ENCODE measurements at regions not wholly inside any gene's neighbourhood (a gene's known extent, or its start where the extent isn't known, plus 50 kb on each side); places are given as distances from the start of the nearest gene placed in this dataset.

- no peak overlapping the region for H3K27ac ChIP-seq
- no peak overlapping the region for H3K4me3 ChIP-seq
Measured at GRCh38 chr5:174281855-174282254, 236.3 kb downstream of the NSG2 start.

DNA sequence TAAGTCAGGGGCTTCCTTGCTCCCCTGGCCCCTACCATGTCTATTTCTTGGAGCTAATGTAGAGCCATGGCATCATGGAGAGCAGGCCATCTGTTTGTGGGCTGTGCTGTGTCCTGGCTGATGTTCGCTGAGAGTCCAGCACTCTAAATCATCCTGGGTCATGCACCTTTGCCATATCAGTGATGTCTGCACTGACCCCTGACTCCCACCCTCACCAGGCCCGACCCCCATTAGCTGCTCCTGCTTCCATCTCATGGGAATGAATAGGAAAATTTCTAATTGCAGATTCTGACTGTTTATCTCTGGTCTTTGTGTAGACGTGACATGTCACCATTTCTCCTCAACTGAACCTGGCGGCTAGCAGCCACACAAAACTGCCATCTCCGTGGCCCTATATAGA lies 236.9 kb downstream of the NSG2 start:
- Histone ChIP-seq H3K27ac (no peak overlapping the region), H3K4me3 (no peak overlapping the region)

- H3K4me3 ChIP-seq: no peak overlapping the region
- no peak overlapping the region for H3K27ac ChIP-seq
Measured at GRCh38 chr5:174283211-174284005, 237.9 kb downstream of the NSG2 start.

- Histone ChIP-seq H3K27ac (no peak overlapping the region), H3K4me3 (no peak overlapping the region)
Measured at GRCh38 chr5:174284873-174285272, 239.4 kb downstream of the NSG2 start.

DNA sequence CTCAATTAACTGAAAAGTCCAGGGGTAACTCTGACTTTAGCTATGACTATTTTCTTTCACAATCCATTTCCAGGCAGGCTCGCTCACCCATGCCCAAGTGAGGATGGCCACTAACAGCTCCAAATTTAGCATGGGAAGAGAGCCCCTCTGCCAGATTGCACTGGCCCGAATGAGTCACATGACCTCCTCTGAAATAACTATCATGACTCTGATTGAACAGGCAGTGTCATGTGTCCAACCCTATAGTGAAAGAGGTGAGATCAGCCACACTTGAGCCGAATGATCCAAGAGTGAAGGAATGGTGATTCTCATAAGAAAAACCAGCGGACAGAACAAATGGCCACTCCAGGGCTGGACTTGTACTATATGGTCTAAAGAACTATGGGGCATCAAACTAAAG lies 242.3 kb downstream of the NSG2 start:
- no peak overlapping the region for H3K4me3 ChIP-seq
- H3K27ac ChIP-seq: no peak overlapping the region

DNA sequence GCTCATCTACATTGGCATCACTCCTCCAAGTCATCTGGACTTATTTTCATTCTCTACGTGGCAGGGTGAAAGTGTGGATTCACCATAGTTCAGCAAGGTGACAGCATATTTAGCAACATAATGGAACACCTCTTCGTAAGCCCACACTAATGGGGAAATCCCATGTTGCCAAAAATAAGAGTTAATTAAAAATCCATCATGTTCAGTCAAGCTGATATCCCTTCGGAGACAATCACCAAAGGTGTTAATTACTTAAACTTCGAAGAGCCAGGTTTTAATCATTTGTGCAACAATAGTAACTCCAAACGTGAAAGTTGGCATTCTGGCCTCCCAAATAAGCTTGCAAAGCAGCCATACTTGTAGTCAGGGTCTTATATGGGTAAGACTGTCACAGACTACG lies 242.9 kb downstream of the NSG2 start:
- Histone ChIP-seq H3K4me3 (no peak overlapping the region), H3K27ac (no peak overlapping the region)

- no peak overlapping the region for H3K4me3 ChIP-seq
- H3K27ac ChIP-seq: no peak overlapping the region
Measured at GRCh38 chr5:174291162-174291561, 245.7 kb downstream of the NSG2 start.

DNA sequence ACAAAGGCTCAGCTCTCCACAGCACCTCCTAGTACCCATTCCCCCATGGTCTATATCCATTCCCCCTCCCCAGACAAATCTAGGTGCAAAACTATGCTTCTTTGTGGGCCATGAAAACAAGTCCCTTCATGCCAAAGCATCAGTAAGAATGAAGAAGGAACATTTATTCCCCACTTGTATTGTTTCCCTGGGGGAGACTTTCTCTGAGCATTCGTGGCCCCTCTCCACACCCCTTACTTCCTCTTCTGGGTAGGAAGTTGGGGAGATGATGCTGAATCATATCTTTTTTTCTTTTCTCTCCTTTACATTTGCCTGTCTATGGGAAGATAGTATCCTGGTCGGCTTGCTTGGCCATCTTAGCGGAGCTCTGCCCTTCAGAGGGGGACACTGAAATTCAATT lies 246.8 kb downstream of the NSG2 start:
- no peak overlapping the region for H3K4me3 ChIP-seq
- H3K27ac ChIP-seq: no peak overlapping the region

- Histone ChIP-seq H3K27ac (no peak overlapping the region), H3K4me3 (no peak overlapping the region)
Measured at GRCh38 chr5:174293006-174293405, 247.5 kb downstream of the NSG2 start.

DNA sequence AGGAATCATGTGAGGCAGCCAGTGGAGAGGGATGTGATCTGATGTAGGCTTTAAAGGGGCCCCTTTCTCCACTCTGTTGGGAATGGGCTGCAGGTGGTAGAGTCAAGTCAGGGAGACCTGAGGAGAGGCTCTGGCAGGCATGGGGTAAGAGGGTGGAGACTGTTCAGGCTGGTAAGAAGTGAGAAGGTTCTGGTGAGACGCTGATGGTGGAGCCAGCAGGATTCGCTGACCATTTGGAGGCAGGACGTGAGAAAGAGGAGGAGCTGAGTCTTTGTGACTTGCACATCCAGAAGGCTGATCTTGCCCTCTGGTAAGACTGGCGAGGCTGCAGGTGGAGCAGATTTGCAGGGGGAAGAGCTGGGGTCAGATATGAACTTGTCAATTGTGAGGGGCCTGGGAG lies 248.0 kb downstream of the NSG2 start:
- H3K4me3 ChIP-seq: no peak overlapping the region

DNA sequence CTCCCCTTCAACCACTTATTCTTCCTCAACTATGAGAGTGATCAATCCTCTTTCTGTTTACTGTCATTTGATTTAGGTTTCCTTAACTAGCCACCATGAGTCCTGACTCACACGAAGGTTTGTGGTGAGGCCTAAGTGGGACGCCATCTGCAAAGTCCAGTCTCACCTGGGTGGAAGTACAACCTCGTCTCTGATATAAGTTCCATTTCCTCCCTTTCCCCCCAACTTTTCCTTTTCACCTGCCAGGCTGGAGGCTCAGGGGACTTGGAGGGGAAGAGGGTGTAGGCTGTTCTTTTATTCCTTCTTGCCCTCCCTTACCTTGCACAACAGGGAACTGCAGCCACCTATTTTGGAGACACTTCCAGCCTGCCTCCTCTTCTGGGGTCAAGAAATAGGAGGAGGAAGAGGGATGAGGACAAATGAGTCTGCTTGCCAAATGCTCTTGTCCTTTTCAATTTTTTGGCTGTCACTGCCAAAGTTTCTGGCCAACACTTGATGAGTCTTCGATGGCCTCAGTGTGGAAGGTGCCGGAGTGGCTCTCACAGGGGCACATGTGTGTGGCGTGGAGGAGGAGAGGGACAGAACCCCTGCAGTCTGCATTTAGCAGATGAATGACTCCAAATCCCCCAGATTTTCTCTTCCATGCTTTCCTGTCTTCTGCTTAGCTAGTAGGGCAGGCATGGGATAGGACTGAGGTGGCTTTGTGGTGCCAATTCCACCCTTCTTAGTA lies 249.6 kb downstream of the NSG2 start:
- H3K4me3 ChIP-seq: no peak overlapping the region
- no peak overlapping the region for H3K27ac ChIP-seq

More for the DNA sequence above, 248.0 kb downstream of the NSG2 start:
- H3K27ac ChIP-seq: no peak overlapping the region

GRCh38 chr5:174295702-174296436 lies 250.4 kb downstream of the NSG2 start:
- Histone ChIP-seq H3K27ac (no peak overlapping the region), H3K4me3 (no peak overlapping the region)

- no peak overlapping the region for H3K4me3 ChIP-seq
- no peak overlapping the region for H3K27ac ChIP-seq
Measured at GRCh38 chr5:174300118-174300940, 254.8 kb downstream of the NSG2 start.

DNA sequence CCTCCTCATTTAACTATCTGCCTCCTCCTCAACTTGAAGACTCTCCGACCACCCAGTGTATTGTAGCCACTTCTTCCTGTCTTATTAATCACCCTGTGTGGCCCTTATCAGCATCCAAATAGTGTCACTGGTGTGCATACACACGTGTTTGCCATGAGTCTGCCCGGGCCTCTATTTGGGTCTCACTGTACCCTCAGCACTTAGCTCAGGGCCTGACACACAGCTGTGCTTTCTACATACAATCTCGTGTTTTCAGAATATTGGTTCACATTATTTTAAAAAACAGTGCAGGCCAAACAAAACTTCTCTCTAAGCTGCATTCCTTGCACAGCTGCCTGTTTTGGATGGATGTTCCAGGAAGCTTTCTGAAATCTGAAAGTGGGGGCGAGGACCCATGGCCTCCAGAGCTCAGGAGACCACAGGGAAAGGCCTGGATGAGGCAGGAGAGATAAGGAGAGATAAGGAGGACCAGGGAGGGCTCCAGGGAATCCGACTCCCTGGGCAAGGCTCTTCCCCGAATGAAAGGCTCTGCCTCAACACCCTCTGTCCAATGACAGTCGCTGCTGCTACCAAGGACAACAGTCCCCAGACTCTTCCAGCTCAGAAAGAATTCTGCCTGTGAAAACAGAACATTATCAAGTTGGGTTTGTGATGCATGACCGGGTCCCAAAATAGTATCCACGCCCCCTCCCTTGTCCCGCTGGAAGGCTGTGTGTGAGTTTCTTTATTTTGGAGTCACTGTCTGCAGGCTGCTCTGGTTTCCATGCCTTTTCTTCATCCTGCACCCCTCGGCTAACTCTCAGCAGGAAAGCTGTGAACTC lies 255.6 kb downstream of the NSG2 start:
- Histone ChIP-seq H3K4me3 (no peak overlapping the region), H3K27ac (no peak overlapping the region)

GRCh38 chr5:174301848-174302625 lies 256.5 kb downstream of the NSG2 start:
- Histone ChIP-seq H3K27ac (no peak overlapping the region), H3K4me3 (no peak overlapping the region)

DNA sequence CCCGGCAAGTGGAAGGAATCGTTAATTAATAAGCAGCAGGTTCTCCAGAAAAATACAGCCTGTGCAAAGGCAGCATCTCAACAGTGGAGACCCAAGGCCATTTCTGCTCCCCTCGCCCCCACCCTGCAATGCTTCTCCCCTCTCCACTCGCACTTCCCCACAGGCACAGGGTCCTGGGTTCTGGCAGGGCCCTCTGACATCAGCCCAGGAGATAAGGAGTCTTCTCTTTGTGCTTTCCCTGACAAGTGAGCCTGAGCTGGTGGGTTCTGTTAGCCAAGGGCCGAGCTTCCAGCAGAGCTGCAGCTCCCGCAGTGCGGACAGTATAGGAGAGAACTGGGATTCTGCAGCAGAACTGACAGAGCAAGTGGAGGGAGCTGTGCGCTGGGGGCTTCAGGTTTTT lies 257.5 kb downstream of the NSG2 start:
- no peak overlapping the region for H3K27ac ChIP-seq
- H3K4me3 ChIP-seq: no peak overlapping the region

DNA sequence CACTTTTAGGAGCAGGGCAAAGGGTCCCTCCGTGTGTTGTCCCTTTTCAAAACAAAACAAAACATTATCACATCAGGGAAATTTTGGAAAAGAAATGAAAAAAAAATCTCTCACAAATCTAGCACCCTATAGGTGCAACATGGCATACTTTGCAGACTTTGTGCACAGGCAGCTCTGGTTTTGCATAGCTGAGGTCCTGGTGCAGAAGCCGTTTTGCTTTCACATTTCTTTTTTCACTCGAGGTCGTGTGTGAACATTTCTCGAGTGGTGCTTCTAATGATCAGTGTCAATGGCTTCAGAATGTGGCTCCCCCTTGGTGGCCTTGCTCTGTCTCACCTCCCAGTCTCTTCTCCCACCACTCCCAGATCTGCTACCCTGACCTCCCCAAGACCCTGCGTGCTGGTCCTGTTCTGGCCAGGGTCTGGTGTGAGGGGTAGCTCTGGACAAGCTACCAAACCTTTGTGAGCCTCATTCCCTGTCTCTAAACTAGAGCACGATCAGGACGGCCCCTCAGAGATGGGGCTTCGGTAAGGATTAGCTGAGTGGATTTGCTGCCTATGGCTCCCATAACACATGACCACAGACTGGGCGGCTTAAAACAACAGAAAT lies 258.0 kb downstream of the NSG2 start:
- H3K4me3 ChIP-seq: no peak overlapping the region
- no peak overlapping the region for H3K27ac ChIP-seq

DNA sequence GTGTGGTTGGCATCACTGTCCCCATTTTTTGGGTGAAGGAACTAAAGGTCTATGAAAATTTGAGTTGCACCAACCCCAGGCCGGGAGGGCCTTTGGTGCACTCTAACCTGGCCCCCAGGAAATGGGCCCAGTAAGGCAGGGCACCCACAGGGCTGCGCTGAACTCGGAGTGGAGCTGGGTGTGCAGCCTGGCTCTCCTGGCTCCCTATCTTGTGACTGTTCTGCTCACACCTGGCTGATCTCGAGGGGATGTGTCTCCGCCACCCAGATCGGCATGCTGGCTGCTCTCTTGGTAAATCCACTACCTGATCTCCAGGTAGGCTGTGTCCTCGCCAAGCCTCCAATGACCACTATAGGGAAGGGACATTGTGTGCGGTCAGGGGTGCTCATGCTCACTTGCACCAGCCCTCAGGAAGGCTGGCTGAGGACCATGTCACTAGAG lies 259.8 kb downstream of the NSG2 start:
- Histone ChIP-seq H3K27ac (no peak overlapping the region), H3K4me3 (no peak overlapping the region)
